Endothelial cell (in vitro differentiated cells): ENCODE measurements at regions not wholly inside any gene's neighbourhood (a gene's known extent, or its start where the extent isn't known, plus 50 kb on each side); places are given as distances from the start of the nearest gene placed in this dataset.

ENCODE experiments used
- DNase-seq: peaks from one replicate; pipeline ENCODE4 v3.0.0; 2021; ENCODE audit warnings: low spot score
- H3K27ac Mint-ChIP-seq: one replicate; pipeline ENCODE4 v1.8.0; 2021; ENCODE audit warnings: mixed read lengths, inconsistent platforms; ENCODE audit not compliant: unreplicated experiment
- H3K27me3 Mint-ChIP-seq: one replicate; pipeline ENCODE4 v1.8.0; 2021; ENCODE audit warnings: mild to moderate bottlenecking, moderate library complexity, mixed read lengths, inconsistent platforms; ENCODE audit not compliant: unreplicated experiment
- H3K36me3 Mint-ChIP-seq: one replicate; pipeline ENCODE4 v1.8.0; 2021; ENCODE audit warnings: mild to moderate bottlenecking, low read depth, mixed read lengths, inconsistent platforms; ENCODE audit not compliant: unreplicated experiment
- H3K4me1 Mint-ChIP-seq: one replicate; pipeline ENCODE4 v1.8.0; 2021; ENCODE audit warnings: mild to moderate bottlenecking, mixed read lengths, inconsistent platforms; ENCODE audit not compliant: unreplicated experiment
- H3K4me3 Mint-ChIP-seq: one replicate; pipeline ENCODE4 v1.8.0; 2021; ENCODE audit warnings: mild to moderate bottlenecking, mixed read lengths, inconsistent platforms; ENCODE audit not compliant: unreplicated experiment
- H3K9me3 Mint-ChIP-seq: one replicate; pipeline ENCODE4 v1.8.0; 2021; ENCODE audit warnings: mixed read lengths, inconsistent platforms; ENCODE audit not compliant: unreplicated experiment
- CTCF ChIP-seq: fragments of 200-600 bp; sonication (generic); IDR thresholded peaks from one replicate; pipeline ENCODE4 v1.5.0; 2021; ENCODE audit warnings: antibody characterized with exemption; ENCODE audit not compliant: unreplicated experiment

- no peak for DNase-seq
- no peak overlapping the region for H3K4me3 Mint-ChIP-seq
- no peaks in the 10 kb centered on the region for H3K27me3 Mint-ChIP-seq
- H3K36me3 Mint-ChIP-seq = no peaks in the 10 kb centered on the region
- no peaks in the 10 kb centered on the region for H3K4me1 Mint-ChIP-seq
- H3K9me3 Mint-ChIP-seq = no peaks in the 10 kb centered on the region
- no peak for TF ChIP-seq CTCF
- H3K27ac Mint-ChIP-seq = no peak overlapping the region
Observed at GRCh38 chr20:20929341-20929740, 176.8 kb downstream of the LINC00237 start.

GRCh38 chr20:20926222-20926905 lies 179.8 kb downstream of the LINC00237 start:
- Mint-ChIP-seq H3K4me1 (no peaks in the 10 kb centered on the region), H3K27me3 (no peaks in the 10 kb centered on the region), H3K36me3 (no peaks in the 10 kb centered on the region), H3K9me3 (no peaks in the 10 kb centered on the region), H3K27ac (no peak overlapping the region), H3K4me3 (no peak overlapping the region)
- no peak for TF ChIP-seq CTCF
- no peak for DNase-seq

GRCh38 chr20:20920433-20920832 lies 185.7 kb downstream of the LINC00237 start:
- peaks cover 1% of the 10 kb centered on the region for H3K27me3 Mint-ChIP-seq
- H3K27ac Mint-ChIP-seq = no peak overlapping the region
- no peaks in the 10 kb centered on the region for H3K4me1 Mint-ChIP-seq
- no peak for DNase-seq
- TF ChIP-seq CTCF = no peak
- H3K4me3 Mint-ChIP-seq = no peak overlapping the region
- H3K36me3 Mint-ChIP-seq = no peaks in the 10 kb centered on the region
- H3K9me3 Mint-ChIP-seq = no peaks in the 10 kb centered on the region

- no peaks in the 10 kb centered on the region for H3K4me1 Mint-ChIP-seq
- no peaks in the 10 kb centered on the region for H3K36me3 Mint-ChIP-seq
- TF ChIP-seq CTCF = no peak
- no peak for DNase-seq
- H3K9me3 Mint-ChIP-seq = no peaks in the 10 kb centered on the region
- no peak overlapping the region for H3K4me3 Mint-ChIP-seq
- peaks cover 1% of the 10 kb centered on the region for H3K27me3 Mint-ChIP-seq
- no peak overlapping the region for H3K27ac Mint-ChIP-seq
Observed at GRCh38 chr20:20915844-20916243, 190.3 kb downstream of the LINC00237 start.

GRCh38 chr20:20904501-20904831 lies 192.0 kb upstream of the RALGAPA2 start:
- H3K4me1 Mint-ChIP-seq = no peaks in the 10 kb centered on the region
- no peak overlapping the region for H3K4me3 Mint-ChIP-seq
- no peak for DNase-seq
- peaks cover 1% of the 10 kb centered on the region for H3K27me3 Mint-ChIP-seq
- H3K36me3 Mint-ChIP-seq = no peaks in the 10 kb centered on the region
- no peak overlapping the region for H3K27ac Mint-ChIP-seq
- H3K9me3 Mint-ChIP-seq = no peaks in the 10 kb centered on the region
- TF ChIP-seq CTCF = no peak
